ENCODE measurements at regions not wholly inside any gene's neighbourhood (a gene's known extent, or its start where the extent isn't known, plus 50 kb on each side); places are given as distances from the start of the nearest gene placed in this dataset.

GRCh38 chr7:83306502-83306901 is 143.8 kb upstream of the PCLO start:
- no peak for DNase-seq (ENCODE audit: low read depth, low spot score)
- no peak for TF ChIP-seq CTCF (IDR thresholded peaks at IDR 0.05; ENCODE audit: low read depth, low read length)
- Histone ChIP-seq H3K27me3 (ENCODE audit: control insufficient read depth, insufficient read depth, low read length) (no peaks in the 10 kb centered on the region), H3K4me3 (ENCODE audit: low read depth, low read length) (no peak overlapping the region), H3K9me3 (ENCODE audit: control insufficient read depth, insufficient read depth, low read length) (no peaks in the 10 kb centered on the region), H3K27ac (ENCODE audit: low read depth, low read length) (no peak overlapping the region)
- CTCF ChIA-PET: no interaction called here
- POLR2A ChIA-PET: no interaction called here

GRCh38 chr7:83305027-83305426 is 142.3 kb upstream of the PCLO start:
- no peaks in the 10 kb centered on the region for H3K27me3 ChIP-seq (ENCODE audit: control insufficient read depth, insufficient read depth, low read length)
- no peak for DNase-seq (ENCODE audit: low read depth, low spot score)
- POLR2A ChIA-PET: no interaction called here
- TF ChIP-seq CTCF (IDR thresholded peaks at IDR 0.05; ENCODE audit: low read depth, low read length): no peak
- H3K9me3 ChIP-seq (ENCODE audit: control insufficient read depth, insufficient read depth, low read length): no peaks in the 10 kb centered on the region
- CTCF ChIA-PET: no interaction called here
- no peak overlapping the region for H3K27ac ChIP-seq (ENCODE audit: low read depth, low read length)
- no peak overlapping the region for H3K4me3 ChIP-seq (ENCODE audit: low read depth, low read length)

GRCh38 chr7:83301416-83301815 is 138.7 kb upstream of the PCLO start:
- H3K27me3 ChIP-seq (ENCODE audit: control insufficient read depth, insufficient read depth, low read length): no peaks in the 10 kb centered on the region
- ChIA-PET POLR2A (no interaction called here), CTCF (no interaction called here)
- no peak for DNase-seq (ENCODE audit: low read depth, low spot score)
- no peaks in the 10 kb centered on the region for H3K9me3 ChIP-seq (ENCODE audit: control insufficient read depth, insufficient read depth, low read length)
- no peak overlapping the region for H3K4me3 ChIP-seq (ENCODE audit: low read depth, low read length)
- H3K27ac ChIP-seq (ENCODE audit: low read depth, low read length): no peak overlapping the region
- TF ChIP-seq CTCF (IDR thresholded peaks at IDR 0.05; ENCODE audit: low read depth, low read length): no peak

GRCh38 chr7:83290211-83290610 is 127.5 kb upstream of the PCLO start:
- H3K4me3 ChIP-seq (ENCODE audit: low read depth, low read length): no peak overlapping the region
- DNase-seq (ENCODE audit: low read depth, low spot score): no peak
- no peaks in the 10 kb centered on the region for H3K27me3 ChIP-seq (ENCODE audit: control insufficient read depth, insufficient read depth, low read length)
- no peak for TF ChIP-seq CTCF (IDR thresholded peaks at IDR 0.05; ENCODE audit: low read depth, low read length)
- H3K27ac ChIP-seq (ENCODE audit: low read depth, low read length): no peak overlapping the region
- POLR2A ChIA-PET: no interaction called here
- H3K9me3 ChIP-seq (ENCODE audit: control insufficient read depth, insufficient read depth, low read length): no peaks in the 10 kb centered on the region
- CTCF ChIA-PET: no interaction called here

GRCh38 chr7:83289419-83289993 is 126.8 kb upstream of the PCLO start:
- POLR2A ChIA-PET: no interaction called here
- Histone ChIP-seq H3K27me3 (ENCODE audit: control insufficient read depth, insufficient read depth, low read length) (no peaks in the 10 kb centered on the region), H3K27ac (ENCODE audit: low read depth, low read length) (no peak overlapping the region), H3K9me3 (ENCODE audit: control insufficient read depth, insufficient read depth, low read length) (no peaks in the 10 kb centered on the region), H3K4me3 (ENCODE audit: low read depth, low read length) (no peak overlapping the region)
- CTCF ChIA-PET: no interaction called here
- no peak for TF ChIP-seq CTCF (IDR thresholded peaks at IDR 0.05; ENCODE audit: low read depth, low read length)
- no peak for DNase-seq (ENCODE audit: low read depth, low spot score)
